EH (cell line): ENCODE measurements at regions not wholly inside any gene's neighbourhood (a gene's known extent, or its start where the extent isn't known, plus 50 kb on each side); places are given as distances from the start of the nearest gene placed in this dataset.

ENCODE experiments used
- DNase-seq: peaks from one replicate; pipeline ENCODE4 v3.0.0-alpha.2; 2015; ENCODE audit warnings: low read depth

GRCh38 chr21:38659936-38660332 lies 145.8 kb upstream of the ETS2 start:
- no peak for DNase-seq

- no peak for DNase-seq
Observed at GRCh38 chr21:38660333-38661196, 145.2 kb upstream of the ETS2 start.

- peak; percentile 24 for DNase-seq
Observed at GRCh38 chr21:38661197-38661871, 144.4 kb upstream of the ETS2 start.

GRCh38 chr21:38661889-38662568 lies 143.7 kb upstream of the ETS2 start:
- peak; percentile 70 for DNase-seq

- no peak for DNase-seq
Observed at GRCh38 chr21:38663282-38663681, 142.4 kb upstream of the ETS2 start.

- no peak for DNase-seq
Observed at GRCh38 chr21:38664315-38664714, 141.4 kb upstream of the ETS2 start.

- peak; percentile 7 for DNase-seq
Observed at GRCh38 chr21:38664841-38665240, 140.9 kb upstream of the ETS2 start.

- DNase-seq = no peak
Observed at GRCh38 chr21:38667291-38667870, 138.3 kb upstream of the ETS2 start.

- DNase-seq = no peak
Observed at GRCh38 chr21:38668067-38668466, 137.7 kb upstream of the ETS2 start.

- no peak for DNase-seq
Observed at GRCh38 chr21:38668541-38668940, 137.2 kb upstream of the ETS2 start.

- peak; percentile 49 for DNase-seq
Observed at GRCh38 chr21:38669186-38669585, 136.5 kb upstream of the ETS2 start.

GRCh38 chr21:38670861-38671260 lies 134.9 kb upstream of the ETS2 start:
- no peak for DNase-seq

- peak; percentile 9 for DNase-seq
Observed at GRCh38 chr21:38671773-38672172, 134.0 kb upstream of the ETS2 start.

GRCh38 chr21:38675182-38675824 lies 130.4 kb upstream of the ETS2 start:
- DNase-seq = no peak

- no peak for DNase-seq
Observed at GRCh38 chr21:38678827-38679226, 126.9 kb upstream of the ETS2 start.

- peak; percentile 77 for DNase-seq
Observed at GRCh38 chr21:38679534-38679933, 126.2 kb upstream of the ETS2 start.

- DNase-seq = peak; percentile 13
Observed at GRCh38 chr21:38680401-38680800, 125.3 kb upstream of the ETS2 start.

GRCh38 chr21:38683222-38683621 lies 122.5 kb upstream of the ETS2 start:
- DNase-seq = peak; percentile 6

GRCh38 chr21:38688068-38688467 lies 117.7 kb upstream of the ETS2 start:
- DNase-seq = no peak

- DNase-seq = no peak
Observed at GRCh38 chr21:38691631-38692030, 114.1 kb upstream of the ETS2 start.

GRCh38 chr21:38696579-38696978 lies 109.2 kb upstream of the ETS2 start:
- no peak for DNase-seq

GRCh38 chr21:38699048-38699447 lies 106.7 kb upstream of the ETS2 start:
- no peak for DNase-seq
